Activated T-helper 1 cell treated with anti-CD3 and anti-CD28 coated beads, Interleukin-12 subunit alpha, Interleukin-12 subunit beta, Interleukin-2, Interleukin-4 antibody, amounts not matched to agents 30 ng/mL and 10 ng/mL and 1 ng/mL, durations not matched to agents 14 hours and 24 hours and 36 hours (primary cell): ENCODE measurements at regions not wholly inside any gene's neighbourhood (a gene's known extent, or its start where the extent isn't known, plus 50 kb on each side); places are given as distances from the start of the nearest gene placed in this dataset.

Experiments used
- DNase-seq: peaks from one replicate; pipeline ENCODE4 v3.0.0; 2021; ENCODE audit warnings: low spot score
- H3K27ac Mint-ChIP-seq: one replicate; pipeline ENCODE4 v1.8.0; 2021; ENCODE audit warnings: mild to moderate bottlenecking, mixed read lengths
- H3K27me3 Mint-ChIP-seq: one replicate; pipeline ENCODE4 v1.8.0; 2022; ENCODE audit warnings: mild to moderate bottlenecking, moderate library complexity, mixed read lengths; ENCODE audit not compliant: insufficient read depth
- H3K36me3 Mint-ChIP-seq: one replicate; pipeline ENCODE4 v1.8.0; 2021; ENCODE audit warnings: low read depth, mixed read lengths
- H3K4me1 Mint-ChIP-seq: one replicate; pipeline ENCODE4 v1.8.0; 2021; ENCODE audit warnings: low read depth, mixed read lengths
- H3K4me3 Mint-ChIP-seq: one replicate; pipeline ENCODE4 v1.8.0; 2021; ENCODE audit warnings: mild to moderate bottlenecking, moderate library complexity, mixed read lengths
- H3K9me3 Mint-ChIP-seq: one replicate; pipeline ENCODE4 v1.8.0; 2021; ENCODE audit warnings: mixed read lengths
- intact Hi-C: fragments of 100-400 bp; cut with micrococcal nuclease; formaldehyde crosslinking; loops from one replicate; pipeline ENCODE4 v1.15.1; 2024

- H3K27me3 Mint-ChIP-seq, result no peaks in the 10 kb centered on the region
- peaks cover 46% of the 10 kb centered on the region for H3K4me1 Mint-ChIP-seq
- no peak for DNase-seq
- intact Hi-C loops, result no loop called here
- H3K36me3 Mint-ChIP-seq, result peaks cover 12% of the 10 kb centered on the region
- H3K9me3 Mint-ChIP-seq, result peaks cover 19% of the 10 kb centered on the region
- H3K27ac Mint-ChIP-seq, result no peak overlapping the region
- no peak overlapping the region for H3K4me3 Mint-ChIP-seq
Measured at GRCh38 chr21:25466470-25466869, 140.8 kb downstream of the MRPL39 start.

- H3K9me3 Mint-ChIP-seq, result peaks cover 14% of the 10 kb centered on the region
- peaks cover 13% of the 10 kb centered on the region for H3K36me3 Mint-ChIP-seq
- peak overlapping the region; percentile 90 for H3K27ac Mint-ChIP-seq
- no peaks in the 10 kb centered on the region for H3K27me3 Mint-ChIP-seq
- intact Hi-C loops, result loop anchor here (2.0 kb wide), 1 partner anchor 68 kb away; no protein-coding TSS in a partner anchor
- H3K4me1 Mint-ChIP-seq, result peaks cover 52% of the 10 kb centered on the region
- no peak overlapping the region for H3K4me3 Mint-ChIP-seq
- DNase-seq, result no peak
Measured at GRCh38 chr21:25465263-25465662, 142.0 kb downstream of the MRPL39 start.

DNA sequence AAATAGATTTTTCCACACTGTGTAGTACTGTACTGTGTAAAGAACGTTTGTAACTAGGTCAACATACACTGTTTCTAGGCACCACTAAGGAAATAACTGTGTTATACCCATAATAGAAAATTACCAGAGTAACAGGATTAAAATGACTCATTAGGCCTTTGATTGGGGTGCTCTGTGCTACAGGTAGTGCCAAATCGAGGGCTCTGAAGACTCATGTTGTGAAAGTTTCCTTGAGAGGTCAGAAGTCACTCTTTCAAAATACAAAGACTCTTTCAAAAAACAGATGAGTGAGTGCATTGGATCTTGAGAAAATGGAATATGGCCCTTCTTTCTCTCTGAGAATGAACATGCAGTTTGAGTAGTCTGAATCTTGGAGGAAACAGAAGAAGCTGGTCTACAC, 143.0 kb downstream of the MRPL39 start:
- intact Hi-C loops, result loop anchor here (1.0 to 2.0 kb wide), 7 partner anchors 8 to 109 kb away; no protein-coding TSS in a partner anchor
- H3K36me3 Mint-ChIP-seq, result peaks cover 17% of the 10 kb centered on the region
- DNase-seq, result no peak
- H3K9me3 Mint-ChIP-seq, result peaks cover 21% of the 10 kb centered on the region
- peak overlapping the region; percentile 90 for H3K27ac Mint-ChIP-seq
- peak overlapping the region; percentile 58 for H3K4me3 Mint-ChIP-seq
- peaks cover 62% of the 10 kb centered on the region for H3K4me1 Mint-ChIP-seq
- no peaks in the 10 kb centered on the region for H3K27me3 Mint-ChIP-seq

- DNase-seq, result no peak
- Mint-ChIP-seq H3K4me3 (peak overlapping the region; percentile 23), H3K27ac (peak overlapping the region; percentile 90), H3K9me3 (peaks cover 20% of the 10 kb centered on the region), H3K27me3 (no peaks in the 10 kb centered on the region), H3K4me1 (peaks cover 73% of the 10 kb centered on the region), H3K36me3 (peaks cover 17% of the 10 kb centered on the region)
- intact Hi-C loops, result no loop called here
Measured at GRCh38 chr21:25462517-25462971, 144.7 kb downstream of the MRPL39 start.

DNA sequence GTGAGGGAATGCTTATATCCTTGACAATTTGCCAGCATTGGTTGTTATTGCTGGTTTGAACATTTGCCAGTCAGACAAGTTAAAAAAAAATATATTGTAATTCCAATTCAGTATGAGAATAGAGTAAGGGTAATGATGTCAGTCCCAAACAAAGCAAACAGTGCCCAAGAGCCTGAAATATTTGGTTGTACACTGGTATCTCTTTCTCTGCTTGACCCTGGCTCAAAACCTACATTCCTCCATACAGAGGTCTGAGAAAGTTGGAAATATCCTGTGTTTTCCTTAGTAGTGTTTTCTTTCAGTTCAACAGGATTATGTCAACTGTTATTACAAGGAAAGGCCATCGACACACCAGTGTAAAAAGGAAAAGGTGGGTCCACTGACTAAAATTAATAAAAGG, 145.6 kb downstream of the MRPL39 start:
- H3K27ac Mint-ChIP-seq, result peak overlapping the region; percentile 72

DNA sequence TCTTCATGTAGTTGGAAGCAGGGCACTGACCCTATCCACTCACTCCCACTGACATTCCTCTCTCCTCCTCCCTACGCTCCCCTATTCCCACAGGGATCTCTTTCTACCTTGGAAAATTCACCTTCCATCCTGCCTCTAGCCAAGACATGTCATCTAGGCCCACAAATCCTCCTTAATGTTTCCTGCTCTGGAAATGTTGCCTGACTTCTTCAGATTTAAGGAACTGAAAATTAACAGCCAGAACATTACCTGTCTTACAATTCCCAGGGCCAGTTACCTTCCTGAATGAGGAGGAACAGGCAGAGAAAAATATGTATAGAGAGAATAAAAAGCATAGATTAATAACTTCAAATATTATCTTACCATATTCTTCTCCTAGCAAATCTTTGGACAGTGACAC, 147.3 kb downstream of the MRPL39 start:
- H3K36me3 Mint-ChIP-seq, result peaks cover 13% of the 10 kb centered on the region
- no peak overlapping the region for H3K4me3 Mint-ChIP-seq
- H3K27me3 Mint-ChIP-seq, result no peaks in the 10 kb centered on the region
- peak overlapping the region; percentile 91 for H3K27ac Mint-ChIP-seq
- H3K4me1 Mint-ChIP-seq, result peaks cover 81% of the 10 kb centered on the region
- intact Hi-C loops, result no loop called here
- DNase-seq, result no peak
- H3K9me3 Mint-ChIP-seq, result peaks cover 15% of the 10 kb centered on the region

More for the DNA sequence above, 145.6 kb downstream of the MRPL39 start:
- Mint-ChIP-seq H3K4me3 (no peak overlapping the region), H3K4me1 (peaks cover 81% of the 10 kb centered on the region), H3K9me3 (peaks cover 15% of the 10 kb centered on the region), H3K27me3 (no peaks in the 10 kb centered on the region), H3K36me3 (peaks cover 13% of the 10 kb centered on the region)
- intact Hi-C loops, result no loop called here
- DNase-seq, result no peak

DNA sequence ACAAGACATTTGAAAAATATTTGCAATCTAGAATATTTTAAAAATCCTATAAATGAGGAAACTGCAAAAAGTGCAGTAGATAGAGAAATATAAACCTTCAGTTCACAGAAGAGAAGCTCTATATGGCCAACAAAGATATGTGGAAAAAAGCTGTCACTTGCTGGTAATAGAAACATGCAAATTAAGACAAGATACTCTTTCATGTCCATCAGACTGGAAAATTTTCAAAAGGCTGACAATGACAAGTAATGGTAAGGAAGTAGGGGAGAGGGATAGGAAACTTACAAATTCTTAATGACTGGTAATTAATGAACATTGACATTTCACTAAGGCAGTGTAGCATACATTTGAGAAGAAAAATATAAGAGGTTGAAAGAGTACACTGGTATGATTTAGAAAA, 147.9 kb downstream of the MRPL39 start:
- Mint-ChIP-seq H3K4me3 (peak overlapping the region; percentile 17), H3K4me1 (peaks cover 76% of the 10 kb centered on the region), H3K27ac (peak overlapping the region; percentile 91), H3K27me3 (no peaks in the 10 kb centered on the region), H3K36me3 (peaks cover 11% of the 10 kb centered on the region), H3K9me3 (peaks cover 15% of the 10 kb centered on the region)
- no peak for DNase-seq
- intact Hi-C loops, result no loop called here

- H3K27me3 Mint-ChIP-seq, result no peaks in the 10 kb centered on the region
- H3K27ac Mint-ChIP-seq, result peak overlapping the region; percentile 86
- intact Hi-C loops, result no loop called here
- peak overlapping the region; percentile 17 for H3K4me3 Mint-ChIP-seq
- peaks cover 9% of the 10 kb centered on the region for H3K36me3 Mint-ChIP-seq
- peaks cover 76% of the 10 kb centered on the region for H3K4me1 Mint-ChIP-seq
- DNase-seq, result no peak
- H3K9me3 Mint-ChIP-seq, result peaks cover 16% of the 10 kb centered on the region
Measured at GRCh38 chr21:25458484-25458883, 148.8 kb downstream of the MRPL39 start.

DNA sequence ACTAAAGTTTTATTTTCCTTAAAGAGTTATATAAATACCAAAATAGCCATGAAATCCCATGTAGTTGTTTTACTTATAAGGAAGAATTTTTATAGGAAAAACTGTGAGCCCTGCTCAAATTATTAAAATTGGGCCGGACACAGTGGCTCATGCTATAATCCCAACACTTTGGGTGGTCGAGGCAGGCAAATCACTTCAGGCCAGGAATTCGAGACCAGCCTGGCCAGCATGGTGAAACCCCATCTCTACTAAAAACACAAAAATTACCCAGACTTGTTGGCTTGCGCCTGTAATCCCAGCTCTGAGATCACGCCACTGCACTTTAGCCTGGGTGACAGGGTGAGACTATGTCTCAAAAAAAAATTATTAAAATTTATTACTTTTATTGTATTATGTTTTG, 149.3 kb downstream of the MRPL39 start:
- Mint-ChIP-seq H3K9me3 (peaks cover 21% of the 10 kb centered on the region), H3K4me1 (peaks cover 76% of the 10 kb centered on the region), H3K36me3 (peaks cover 11% of the 10 kb centered on the region), H3K4me3 (no peak overlapping the region), H3K27me3 (no peaks in the 10 kb centered on the region), H3K27ac (peak overlapping the region; percentile 72)
- intact Hi-C loops, result loop anchor here (1.0 kb wide), 8 partner anchors 29 to 277 kb away; no protein-coding TSS in a partner anchor
- no peak for DNase-seq

- peaks cover 21% of the 10 kb centered on the region for H3K9me3 Mint-ChIP-seq
- H3K27me3 Mint-ChIP-seq, result no peaks in the 10 kb centered on the region
- no peak for DNase-seq
- H3K27ac Mint-ChIP-seq, result peak overlapping the region; percentile 88
- peaks cover 71% of the 10 kb centered on the region for H3K4me1 Mint-ChIP-seq
- H3K36me3 Mint-ChIP-seq, result peaks cover 11% of the 10 kb centered on the region
- H3K4me3 Mint-ChIP-seq, result peak overlapping the region; percentile 61
- intact Hi-C loops, result loop anchor here (1.0 kb wide), 8 partner anchors 30 to 278 kb away; no protein-coding TSS in a partner anchor
Measured at GRCh38 chr21:25457411-25457810, 149.9 kb downstream of the MRPL39 start.

DNA sequence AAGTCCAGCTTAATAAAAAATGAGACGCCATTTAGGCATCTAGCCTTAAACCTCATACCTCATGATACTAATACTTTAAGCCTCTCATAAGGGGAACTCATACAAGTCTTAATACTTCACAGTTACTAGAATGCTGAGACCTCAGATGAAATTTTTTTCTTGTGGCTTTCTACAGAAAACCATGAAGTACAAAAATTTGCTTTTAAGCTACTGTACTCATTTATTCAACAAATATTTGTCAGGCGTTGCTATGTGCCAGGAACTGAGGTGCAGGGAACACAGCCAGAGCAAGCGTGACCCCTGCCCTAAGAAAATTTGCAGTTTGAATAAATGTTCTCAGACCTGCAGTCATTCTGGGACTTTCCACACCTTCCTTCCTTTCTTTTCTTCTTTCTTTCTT, 150.6 kb downstream of the MRPL39 start:
- H3K4me3 Mint-ChIP-seq, result peak overlapping the region; percentile 23
- H3K27ac Mint-ChIP-seq, result peak overlapping the region; percentile 81
- H3K4me1 Mint-ChIP-seq, result peaks cover 69% of the 10 kb centered on the region
- intact Hi-C loops, result loop anchor here (1.0 kb wide), 10 partner anchors 8 to 279 kb away; no protein-coding TSS in a partner anchor
- no peaks in the 10 kb centered on the region for H3K27me3 Mint-ChIP-seq
- H3K9me3 Mint-ChIP-seq, result peaks cover 24% of the 10 kb centered on the region
- DNase-seq, result peak; percentile 12
- H3K36me3 Mint-ChIP-seq, result peaks cover 13% of the 10 kb centered on the region

GRCh38 chr21:25453524-25453923, 153.8 kb downstream of the MRPL39 start:
- Mint-ChIP-seq H3K4me1 (peaks cover 47% of the 10 kb centered on the region), H3K36me3 (peaks cover 5% of the 10 kb centered on the region), H3K9me3 (peaks cover 15% of the 10 kb centered on the region), H3K27me3 (no peaks in the 10 kb centered on the region), H3K27ac (no peak overlapping the region), H3K4me3 (no peak overlapping the region)
- intact Hi-C loops, result no loop called here
- no peak for DNase-seq

- intact Hi-C loops, result no loop called here
- peaks cover 26% of the 10 kb centered on the region for H3K9me3 Mint-ChIP-seq
- peaks cover 5% of the 10 kb centered on the region for H3K36me3 Mint-ChIP-seq
- H3K4me1 Mint-ChIP-seq, result peaks cover 29% of the 10 kb centered on the region
- H3K27me3 Mint-ChIP-seq, result no peaks in the 10 kb centered on the region
- DNase-seq, result no peak
- no peak overlapping the region for H3K27ac Mint-ChIP-seq
- H3K4me3 Mint-ChIP-seq, result no peak overlapping the region
Measured at GRCh38 chr21:25449950-25450349, 157.3 kb downstream of the MRPL39 start.

GRCh38 chr21:25441835-25442234, 165.4 kb downstream of the MRPL39 start:
- H3K4me3 Mint-ChIP-seq, result no peak overlapping the region
- H3K27me3 Mint-ChIP-seq, result no peaks in the 10 kb centered on the region
- peaks cover 1% of the 10 kb centered on the region for H3K36me3 Mint-ChIP-seq
- H3K9me3 Mint-ChIP-seq, result peaks cover 8% of the 10 kb centered on the region
- H3K4me1 Mint-ChIP-seq, result no peaks in the 10 kb centered on the region
- intact Hi-C loops, result no loop called here
- no peak for DNase-seq
- H3K27ac Mint-ChIP-seq, result no peak overlapping the region
